ENCODE measurements at regions not wholly inside any gene's neighbourhood (a gene's known extent, or its start where the extent isn't known, plus 50 kb on each side); places are given as distances from the start of the nearest gene placed in this dataset.

DNA sequence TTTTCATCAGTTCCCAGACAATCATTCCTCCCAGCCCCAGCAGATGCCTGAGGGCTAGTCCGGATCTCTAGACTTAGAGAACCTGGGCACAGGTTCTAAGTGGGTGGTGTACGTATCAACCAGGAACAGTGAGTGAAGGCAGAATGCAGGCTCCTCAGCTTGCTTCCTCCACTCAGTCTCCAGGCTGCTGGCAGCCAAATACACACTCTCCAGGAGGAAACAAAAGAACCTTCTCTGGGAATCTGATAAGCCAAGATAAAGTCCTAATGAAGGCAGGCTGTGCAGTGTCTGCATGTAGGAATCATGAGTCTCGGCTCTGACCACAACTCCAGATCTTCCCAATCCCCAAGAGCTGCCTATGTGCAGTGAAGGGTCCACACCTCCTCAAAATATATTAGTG lies 245.7 kb downstream of the SP3 start:
- TF ChIP-seq, protein P1, sequence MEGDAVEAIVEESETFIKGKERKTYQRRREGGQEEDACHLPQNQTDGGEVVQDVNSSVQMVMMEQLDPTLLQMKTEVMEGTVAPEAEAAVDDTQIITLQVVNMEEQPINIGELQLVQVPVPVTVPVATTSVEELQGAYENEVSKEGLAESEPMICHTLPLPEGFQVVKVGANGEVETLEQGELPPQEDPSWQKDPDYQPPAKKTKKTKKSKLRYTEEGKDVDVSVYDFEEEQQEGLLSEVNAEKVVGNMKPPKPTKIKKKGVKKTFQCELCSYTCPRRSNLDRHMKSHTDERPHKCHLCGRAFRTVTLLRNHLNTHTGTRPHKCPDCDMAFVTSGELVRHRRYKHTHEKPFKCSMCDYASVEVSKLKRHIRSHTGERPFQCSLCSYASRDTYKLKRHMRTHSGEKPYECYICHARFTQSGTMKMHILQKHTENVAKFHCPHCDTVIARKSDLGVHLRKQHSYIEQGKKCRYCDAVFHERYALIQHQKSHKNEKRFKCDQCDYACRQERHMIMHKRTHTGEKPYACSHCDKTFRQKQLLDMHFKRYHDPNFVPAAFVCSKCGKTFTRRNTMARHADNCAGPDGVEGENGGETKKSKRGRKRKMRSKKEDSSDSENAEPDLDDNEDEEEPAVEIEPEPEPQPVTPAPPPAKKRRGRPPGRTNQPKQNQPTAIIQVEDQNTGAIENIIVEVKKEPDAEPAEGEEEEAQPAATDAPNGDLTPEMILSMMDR (IDR thresholded peaks at IDR 0.05 in 4 of 5, conservative IDR thresholded peaks at IDR 0.05 in 1 of 5) = no peak
- no peak for TF ChIP-seq POLR2A (IDR thresholded peaks at IDR 0.05)
